ENCODE measurements at regions not wholly inside any gene's neighbourhood (a gene's known extent, or its start where the extent isn't known, plus 50 kb on each side); places are given as distances from the start of the nearest gene placed in this dataset.

DNA sequence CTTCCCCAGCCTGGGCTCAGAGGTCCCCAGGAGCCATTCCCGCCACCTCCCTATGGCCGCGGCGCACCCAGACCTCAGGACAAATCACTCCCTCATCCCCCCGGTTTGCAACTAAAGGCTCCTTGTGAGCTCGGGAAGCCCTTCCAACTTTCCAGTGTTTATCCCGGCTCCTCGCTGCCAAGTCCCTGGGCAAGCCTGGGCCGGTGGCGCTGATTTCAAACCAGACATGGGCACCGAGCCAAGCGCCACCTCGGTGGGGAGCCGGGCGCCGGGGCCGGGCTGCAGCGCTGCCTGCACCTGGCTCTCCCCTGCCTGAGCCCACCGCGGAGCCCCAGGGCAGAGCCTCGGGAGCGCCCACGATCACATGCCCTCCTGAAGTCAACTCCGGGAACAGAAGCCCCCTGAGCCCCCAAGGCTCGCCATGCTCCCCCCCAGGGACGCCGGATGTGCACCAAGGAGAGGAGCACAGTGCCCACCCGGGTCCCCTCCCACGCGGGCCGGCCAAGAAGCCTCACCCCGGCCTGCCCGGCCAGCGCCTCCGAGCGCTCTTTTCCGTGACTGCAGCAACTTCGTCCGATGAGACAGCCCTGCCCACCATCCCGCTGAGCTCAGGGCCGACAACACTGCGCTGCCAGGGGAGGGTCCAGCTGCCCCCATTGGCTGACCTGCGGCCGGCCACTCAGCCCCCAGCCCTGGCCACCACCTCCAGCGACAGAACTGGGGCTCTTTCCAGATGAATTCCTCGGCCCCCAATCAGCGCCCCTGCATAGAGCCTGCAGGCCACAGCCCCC lies 50.0 kb downstream of the NCOR2 start:
- no peak for DNase-seq

DNA sequence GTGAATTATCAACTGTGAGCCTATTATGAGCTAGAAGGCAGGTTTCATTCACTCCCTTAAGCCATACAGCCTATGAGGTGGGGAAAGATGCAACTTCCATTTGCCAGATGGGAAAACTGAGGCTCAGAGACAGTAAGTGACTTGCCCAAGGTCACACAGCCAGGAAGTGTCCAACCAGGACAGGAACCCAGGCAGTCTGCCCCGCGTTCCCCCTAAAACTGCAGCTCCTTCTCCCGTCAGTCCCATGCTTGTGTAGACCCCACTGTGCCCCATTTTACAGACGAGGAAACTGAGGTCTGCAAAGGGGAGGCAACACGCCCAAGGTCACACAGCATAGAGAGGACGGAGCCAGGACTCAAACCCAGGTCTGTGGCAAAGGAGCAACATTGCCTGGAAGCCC lies 50.6 kb downstream of the NCOR2 start:
- DNase-seq: no peak

DNA sequence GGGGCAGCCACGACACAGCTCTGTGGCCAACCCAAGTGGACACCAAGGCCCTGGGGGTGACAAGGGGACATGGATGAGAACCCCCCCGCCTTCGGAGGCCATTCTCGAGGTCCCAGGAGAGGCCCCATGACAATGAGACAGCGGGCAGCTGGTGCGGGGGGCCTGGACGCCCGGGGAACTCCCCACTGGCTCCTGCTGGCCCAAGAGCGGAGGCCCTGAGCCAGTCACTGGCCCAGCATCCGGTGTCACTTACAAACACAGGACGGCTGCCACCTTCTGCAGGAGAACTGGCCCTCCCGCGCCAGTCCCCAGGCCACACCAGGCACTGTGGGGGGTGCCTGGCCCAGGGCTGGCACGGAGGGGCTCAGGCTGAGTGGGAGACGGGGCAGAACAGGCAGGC lies 51.4 kb downstream of the NCOR2 start:
- no peak for DNase-seq

DNA sequence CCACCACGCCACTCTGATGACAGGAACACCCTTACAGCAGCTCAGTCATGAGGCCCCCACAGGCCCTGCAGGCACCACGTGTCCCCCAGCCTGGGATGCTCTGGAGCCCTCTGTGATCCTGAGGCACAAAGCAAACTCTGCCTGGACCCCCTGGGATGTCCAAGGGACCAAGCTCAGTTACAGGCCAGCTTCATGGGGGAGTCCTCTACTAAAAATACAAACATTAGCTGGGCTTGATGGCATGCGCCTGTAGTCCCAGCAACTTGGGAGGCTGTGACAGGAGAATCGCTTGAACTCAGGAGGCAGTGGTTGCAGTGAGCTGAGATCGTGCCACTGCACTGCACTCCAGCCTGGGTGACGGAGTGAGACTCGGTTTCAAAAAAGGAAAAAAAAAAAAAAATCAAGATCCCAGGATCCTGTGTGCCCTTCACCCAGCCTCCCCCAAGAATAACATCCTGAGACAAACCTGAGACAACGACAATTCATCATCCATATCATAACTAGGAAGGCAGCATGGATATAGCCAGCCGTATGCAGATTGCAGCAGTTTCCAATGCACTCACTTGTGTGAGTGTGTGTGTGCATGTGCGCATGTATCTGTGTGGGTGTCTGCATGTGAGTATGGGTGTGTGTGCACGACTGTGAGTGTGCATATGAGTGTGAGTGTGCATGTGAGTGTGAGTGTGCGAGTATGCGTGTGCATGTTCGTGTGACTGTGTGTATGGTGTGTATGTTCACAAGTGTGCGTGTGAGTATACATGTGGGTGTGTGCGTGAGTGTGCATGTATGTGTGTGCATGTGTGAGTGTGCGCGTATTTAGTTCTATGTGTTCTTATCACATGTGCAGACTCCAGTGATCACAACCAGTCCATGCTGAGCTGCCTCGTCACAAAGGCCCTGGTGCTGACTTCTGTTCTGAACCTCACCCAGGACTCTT lies 52.1 kb downstream of the NCOR2 start:
- DNase-seq: no peak

DNA sequence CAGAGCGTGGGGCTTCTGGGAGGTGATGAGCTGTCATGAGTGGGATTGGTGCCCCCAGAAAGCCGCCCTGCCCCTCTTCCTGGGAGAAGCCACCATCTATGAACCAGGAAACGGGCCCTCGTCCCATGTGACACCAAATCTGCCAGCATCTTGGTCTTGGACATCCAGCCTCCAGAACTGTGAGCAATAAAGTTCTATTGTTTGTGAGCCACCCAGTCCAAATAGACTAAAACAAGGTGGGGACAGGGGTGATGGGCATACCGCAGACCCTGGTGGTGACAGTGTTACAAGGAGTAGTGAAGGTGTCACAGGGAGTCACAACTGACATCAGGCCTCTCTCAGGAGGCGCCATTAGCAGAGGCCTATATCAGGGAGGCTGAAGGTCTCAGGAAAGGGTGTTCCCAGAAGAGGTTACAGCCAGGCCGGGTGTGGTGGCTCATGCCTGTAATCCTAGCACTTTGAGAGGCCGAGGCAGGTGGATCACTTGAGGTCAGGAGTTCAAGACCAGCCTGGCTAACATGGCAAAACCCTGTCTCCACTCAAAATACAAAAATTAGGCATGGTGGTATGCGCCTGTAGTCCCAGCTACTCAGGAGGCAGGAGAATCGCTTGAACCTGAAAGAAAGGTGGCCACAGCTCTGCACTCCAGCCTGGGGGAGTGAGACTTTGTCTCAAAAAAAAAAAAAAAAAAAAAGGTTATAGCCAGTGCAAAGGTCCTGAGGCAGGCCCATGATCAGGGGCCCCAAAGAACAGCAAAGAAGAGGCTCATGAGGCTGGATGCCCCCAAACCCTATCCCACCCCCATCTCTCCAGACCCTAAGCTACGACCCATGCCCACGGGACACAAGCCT lies 53.0 kb downstream of the NCOR2 start:
- DNase-seq: no peak

DNA sequence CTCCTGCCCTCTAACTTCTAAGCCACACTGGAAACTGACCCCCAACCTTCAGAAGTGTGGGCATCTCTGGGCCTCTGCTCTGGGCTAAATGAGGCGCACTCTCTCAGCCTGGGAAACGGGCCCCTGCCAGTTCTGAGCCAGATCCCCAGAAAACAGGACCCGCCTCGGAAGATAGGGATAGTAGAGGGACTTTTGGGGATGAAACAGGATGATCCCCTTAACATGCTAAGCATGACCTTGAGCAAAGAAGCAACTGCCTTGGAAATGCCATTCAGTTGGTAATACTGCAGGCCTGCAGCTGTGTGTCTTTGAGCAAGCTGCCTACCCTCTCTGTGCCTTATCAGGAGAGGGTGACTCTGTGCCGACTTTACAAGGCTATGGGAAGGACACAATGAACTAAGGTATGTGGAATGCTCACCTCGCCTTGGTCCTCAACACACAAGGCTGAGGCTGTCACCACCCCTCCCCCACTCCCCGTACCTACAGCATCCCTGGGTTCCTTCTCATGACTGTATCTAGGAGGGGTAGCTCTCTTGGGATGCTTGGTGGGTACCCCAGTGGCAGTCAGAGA lies 54.0 kb downstream of the NCOR2 start:
- no peak for DNase-seq

DNA sequence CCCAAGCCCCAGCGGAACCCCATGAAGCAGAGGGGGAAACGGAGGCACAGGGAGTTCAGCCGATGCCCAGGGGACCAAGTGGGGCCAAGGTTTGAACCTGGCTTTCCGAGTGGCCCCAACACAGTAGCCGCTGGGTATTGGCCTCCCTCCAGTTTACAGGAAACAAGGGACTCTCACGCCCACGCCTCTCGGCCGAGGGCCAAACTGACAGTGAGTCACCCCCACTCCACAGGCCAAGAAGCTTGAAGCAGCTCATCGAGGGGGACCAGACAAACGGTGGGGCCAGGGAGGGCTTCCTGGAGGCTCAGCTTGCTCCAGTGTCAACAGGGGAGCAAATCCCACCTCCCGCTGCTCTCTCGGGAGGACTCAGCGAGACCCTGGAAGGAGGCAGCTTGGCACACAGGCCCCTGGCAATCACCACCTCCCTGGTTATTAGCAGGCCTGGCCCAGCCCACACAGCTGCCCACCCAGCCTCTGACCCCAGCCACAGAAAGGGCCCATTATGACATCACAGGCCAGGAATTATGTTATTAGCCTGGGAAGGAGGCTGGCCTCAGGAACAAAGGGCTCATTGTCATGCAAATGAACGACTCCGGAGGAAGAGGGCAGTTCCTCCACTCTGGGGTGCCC lies 54.6 kb downstream of the NCOR2 start:
- DNase-seq: no peak

DNA sequence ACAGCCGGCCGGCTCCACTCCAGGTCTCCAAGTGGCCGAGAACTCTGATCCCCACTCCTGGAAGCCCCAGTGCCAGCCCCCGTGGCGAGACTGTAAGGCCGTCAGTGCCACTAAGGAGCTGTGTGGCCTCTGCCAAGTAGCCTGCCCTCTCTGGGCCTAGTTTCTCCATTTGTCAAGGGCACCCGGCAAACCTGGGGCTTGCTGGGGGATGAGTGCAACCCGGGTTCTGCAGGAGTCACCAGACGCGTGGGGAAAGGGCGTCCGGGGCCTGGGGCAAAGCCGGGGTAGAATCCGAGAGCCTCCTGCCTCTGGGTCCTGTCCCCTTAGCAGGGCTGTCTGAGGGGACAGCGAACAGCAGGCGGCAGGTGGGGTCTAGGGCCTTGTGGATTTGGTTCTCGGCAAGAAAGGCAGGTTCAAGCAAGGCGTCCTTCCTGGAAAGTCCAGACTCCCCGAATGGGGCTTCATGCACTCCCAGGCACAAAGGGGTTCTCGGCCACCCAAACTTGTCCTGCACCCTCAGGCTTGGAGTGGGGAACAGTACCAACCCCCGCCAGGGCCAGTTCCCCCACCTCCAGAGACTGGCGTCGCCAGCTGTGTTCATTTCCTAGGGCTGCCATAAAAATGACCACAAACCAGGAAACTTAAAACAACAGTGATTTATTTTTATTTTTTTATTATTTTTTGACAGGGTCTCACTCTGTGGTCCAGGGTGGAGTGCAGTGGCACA lies 56.0 kb downstream of the NCOR2 start:
- no peak for DNase-seq

DNA sequence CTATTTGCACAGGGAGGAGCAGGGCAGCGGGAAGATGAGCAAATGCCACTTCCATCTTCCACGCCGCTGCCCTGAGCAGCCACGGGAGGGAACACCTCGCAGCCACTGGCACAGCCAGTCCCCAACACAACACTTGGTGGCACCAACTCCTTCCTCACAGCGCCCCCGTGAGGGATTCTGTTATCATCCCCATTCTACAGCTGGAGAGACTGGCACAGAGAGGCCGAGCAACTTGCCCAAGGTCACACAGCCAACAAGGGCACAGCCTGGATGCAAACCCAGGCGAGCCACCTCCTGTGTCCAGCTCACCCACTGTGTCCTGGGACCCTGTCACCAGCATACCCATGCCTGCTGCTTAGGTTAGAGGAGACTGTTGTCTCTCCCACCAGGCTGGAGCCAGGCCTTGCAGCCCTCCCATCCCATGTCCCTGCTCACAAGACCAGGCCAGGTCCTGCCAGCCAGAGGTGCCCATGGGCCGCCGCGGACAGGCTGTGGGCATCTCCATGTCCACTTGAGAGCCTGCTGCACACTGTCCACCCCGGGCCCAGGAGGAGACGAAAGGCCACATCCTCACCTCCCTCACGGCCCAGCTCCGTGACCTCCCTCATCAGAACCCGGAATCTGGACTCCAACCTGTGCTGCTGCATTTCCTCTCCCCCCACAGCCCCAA lies 57.0 kb downstream of the NCOR2 start:
- DNase-seq: no peak

DNA sequence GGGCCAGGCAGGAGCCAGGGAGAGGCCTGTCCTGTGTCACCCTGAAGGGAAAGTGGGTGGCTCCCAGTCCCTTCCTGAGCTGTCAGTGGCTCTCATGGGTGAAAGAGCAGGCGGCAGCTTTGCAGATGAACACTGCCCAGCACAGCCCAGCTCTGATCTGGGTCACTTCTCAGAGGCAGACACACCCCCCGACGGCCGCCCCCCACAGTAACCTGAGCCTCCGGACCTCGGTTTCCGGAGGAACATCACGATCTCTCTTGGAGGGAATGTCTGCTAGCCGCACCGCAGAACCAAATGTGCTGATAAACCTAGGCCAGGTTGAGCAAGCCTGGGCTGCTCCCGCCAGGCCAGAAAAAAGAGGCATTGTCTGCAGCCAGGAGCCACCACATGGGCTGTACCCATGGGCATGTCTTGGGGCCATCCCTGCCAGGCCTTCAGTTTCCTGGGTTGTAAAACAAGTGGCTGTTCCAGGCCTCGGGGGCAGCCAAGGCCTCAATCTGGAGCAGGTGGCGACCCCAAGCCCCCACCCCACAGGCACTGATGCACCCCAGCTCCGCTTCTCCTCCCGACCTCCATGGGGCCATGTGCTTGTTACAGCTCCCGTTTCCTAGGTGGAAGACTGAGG lies 57.6 kb downstream of the NCOR2 start:
- peak; percentile 72 for DNase-seq

DNA sequence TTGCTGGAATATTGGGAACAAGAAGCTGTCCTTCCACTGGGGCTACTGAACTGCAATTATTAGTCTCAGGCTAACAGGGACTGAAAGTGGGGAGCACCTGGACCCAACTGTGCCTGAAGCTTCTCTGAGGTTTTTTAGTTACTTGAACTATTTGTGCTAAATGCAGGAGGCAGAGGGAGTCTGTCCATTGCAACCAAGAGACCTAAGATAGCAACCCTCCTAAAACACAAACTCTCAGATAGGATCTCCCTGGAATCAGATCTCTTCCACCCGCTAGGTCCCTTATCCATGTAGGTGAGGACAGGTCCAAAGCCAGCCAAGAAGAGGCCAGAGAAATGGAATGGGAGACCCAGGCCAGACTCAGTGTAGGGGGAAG lies 58.1 kb downstream of the NCOR2 start:
- no peak for DNase-seq

DNA sequence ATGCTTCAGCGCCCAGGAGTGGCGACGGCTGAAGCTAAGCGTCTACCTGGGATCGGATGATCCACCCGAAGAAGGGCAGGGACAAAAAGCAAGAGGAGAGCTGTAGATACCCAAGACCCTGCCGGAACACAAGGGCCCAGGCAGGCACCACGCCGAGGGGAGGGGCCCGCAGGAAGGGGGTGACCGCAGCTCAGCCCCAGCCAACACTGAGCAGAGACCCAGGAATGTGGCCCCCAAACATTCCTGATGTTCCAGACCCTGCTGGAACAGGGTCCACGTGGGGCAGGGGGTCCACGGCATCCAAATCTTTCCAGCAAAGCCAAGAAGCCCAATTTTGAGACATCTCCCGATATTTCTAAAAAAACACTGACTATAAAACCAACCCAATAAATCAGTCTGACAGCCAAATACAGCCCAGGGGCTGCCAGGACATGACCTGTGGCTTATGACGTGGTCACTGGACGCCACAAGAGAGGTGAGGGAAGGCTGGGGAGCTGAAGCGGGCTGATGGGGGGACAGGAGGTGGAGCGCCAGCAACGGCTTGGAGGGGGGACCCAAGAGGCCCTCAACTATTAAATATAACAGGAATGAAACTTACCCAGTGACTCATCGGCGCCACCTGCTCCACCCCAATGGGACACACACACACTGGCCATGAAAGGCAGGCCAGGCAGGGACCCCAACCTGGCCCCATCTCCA lies 58.9 kb downstream of the NCOR2 start:
- DNase-seq: no peak

DNA sequence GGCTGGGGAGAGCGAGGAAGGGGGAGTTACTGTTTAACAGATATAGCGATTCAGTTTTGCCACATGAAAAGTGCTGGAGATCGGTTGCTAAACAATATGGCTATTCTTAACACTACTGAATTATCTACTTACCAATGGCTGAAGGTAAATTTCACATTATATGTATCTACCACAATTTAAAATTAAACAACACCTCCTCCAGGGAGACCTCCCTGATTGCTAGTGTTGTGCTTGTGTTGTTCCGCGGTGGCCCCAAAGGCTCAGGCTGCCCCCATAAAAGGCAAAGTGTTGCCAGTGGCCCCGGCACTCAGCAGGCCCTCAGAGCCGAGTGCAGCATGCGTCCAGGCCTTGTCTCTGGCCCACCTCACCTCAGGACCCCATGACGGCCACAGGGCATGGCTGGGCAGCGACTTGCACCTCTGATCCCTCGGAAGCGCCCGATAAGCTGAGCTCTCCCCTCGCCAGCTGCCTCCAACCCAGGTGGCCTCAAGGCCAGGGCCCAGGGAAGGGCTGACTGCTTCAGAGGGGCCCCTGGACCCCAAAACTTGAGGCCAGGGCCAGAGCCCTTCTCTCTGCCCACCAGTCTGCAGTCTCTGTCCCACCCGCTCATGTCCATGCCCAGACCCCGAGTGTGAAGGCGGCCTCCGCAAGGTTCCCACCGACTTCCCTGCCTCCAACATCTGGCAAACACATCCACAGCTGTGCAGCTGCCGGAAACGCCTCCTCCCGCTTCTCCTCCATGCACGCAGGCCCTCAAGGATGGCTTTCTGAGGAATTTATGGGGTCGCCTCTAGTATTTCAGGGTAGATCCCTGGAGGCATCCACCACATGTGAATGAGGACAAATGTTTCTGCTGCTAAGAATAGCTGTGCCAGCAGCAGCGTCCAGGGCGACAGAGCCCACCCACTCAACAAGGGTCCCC lies 60.0 kb downstream of the NCOR2 start:
- DNase-seq: no peak

DNA sequence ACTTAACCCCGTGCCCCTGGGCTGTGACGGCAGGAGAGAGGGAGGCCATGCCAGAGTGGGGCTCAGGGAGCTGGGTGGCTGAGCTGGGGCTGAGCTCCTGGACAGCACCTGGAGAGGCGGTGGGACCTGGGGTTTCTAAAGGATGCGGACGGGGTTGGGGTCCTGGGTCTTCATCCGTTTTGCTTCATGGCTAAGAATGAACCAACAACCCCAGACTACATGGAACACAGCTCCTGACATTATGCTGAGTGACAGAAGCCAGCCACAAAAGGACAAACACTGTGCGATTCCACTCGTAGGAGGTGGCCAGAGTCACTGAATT lies 60.6 kb downstream of the NCOR2 start:
- DNase-seq: no peak

DNA sequence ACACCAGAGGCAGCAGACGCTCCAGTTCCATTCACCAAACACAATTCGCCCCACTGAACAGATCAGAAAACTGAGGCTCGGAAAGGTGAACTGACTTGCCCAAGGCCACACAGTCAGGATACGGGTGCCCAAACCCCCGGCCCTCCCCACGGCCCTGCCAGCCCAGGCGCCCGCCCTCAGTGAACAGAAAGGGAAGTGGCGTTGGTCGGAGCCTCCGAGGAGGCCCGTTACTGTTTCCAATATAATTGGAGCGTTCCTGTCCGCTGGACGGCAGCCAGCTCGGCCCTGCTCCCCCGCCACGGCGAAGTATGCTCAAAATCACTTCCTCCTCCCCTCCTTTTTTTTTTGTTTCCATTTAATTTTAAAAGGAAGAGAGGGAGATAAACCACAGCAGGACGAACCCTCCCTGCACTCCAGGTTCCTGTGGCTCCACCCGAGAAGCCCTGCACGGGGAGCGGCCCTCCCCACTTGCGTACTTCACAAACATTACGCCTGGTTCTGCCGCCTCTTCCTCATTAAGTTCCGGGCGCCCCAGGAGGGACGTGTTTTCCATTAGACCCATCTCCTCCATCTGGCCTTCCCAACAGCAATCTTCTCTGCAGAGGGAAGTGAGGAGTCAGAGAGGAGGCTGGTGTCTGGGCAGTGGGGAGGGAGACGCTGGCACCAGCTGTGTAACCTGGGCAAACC lies 61.1 kb downstream of the NCOR2 start:
- DNase-seq: no peak

DNA sequence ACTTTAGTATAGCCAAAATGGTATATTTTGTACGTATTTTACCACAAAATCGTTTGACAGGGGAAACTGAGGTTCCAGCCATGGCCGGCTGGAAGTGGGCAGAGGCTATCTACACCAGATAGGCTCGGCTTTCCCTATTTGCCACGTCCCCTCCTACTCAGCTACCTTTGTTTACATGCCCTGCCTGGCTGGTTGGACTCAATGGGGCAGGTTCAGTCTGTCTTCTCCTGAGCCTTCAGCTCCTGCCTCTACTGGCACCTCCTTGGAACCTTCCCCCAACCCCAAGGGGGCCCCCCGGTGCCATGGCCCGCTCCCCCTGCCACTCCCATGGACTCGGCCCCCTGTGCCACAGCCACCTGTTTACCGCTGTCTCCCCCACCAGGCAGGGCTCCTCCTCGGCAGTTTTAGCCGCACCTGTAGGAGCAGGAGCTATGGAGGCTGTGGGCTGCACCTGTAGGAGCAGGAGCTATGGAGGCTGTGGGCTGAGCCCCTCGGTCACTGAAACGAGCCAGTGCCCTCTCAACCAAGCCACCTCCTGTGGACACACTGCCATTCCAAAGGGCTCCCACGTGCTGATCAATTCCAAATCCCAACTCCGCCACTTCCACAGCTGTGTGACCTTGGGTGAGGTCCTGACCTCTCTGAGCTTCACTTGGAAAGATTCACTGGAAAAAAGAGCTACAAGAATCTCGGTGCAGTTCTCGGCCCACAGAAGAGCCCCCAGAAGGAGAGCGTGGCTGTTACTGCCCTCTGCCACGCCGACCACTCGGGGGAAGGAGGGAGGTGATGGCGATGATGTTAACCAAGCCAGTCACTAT lies 62.2 kb downstream of the NCOR2 start:
- no peak for DNase-seq

Measured in left kidney (tissue), 1 donor.